A549 (cell line): ENCODE measurements at regions not wholly inside any gene's neighbourhood (a gene's known extent, or its start where the extent isn't known, plus 50 kb on each side); places are given as distances from the start of the nearest gene placed in this dataset.

Source experiments
- HOXA7 ChIP-seq: fragments of 250-450 bp; sonication (Bioruptor Pico); IDR thresholded peaks from 2 replicates; pipeline ENCODE4 v1.5.0; 2020; ENCODE audit warnings: mild to moderate bottlenecking, moderate library complexity
- KDM1A ChIP-seq: fragments of 200-600 bp; sonication (generic); IDR thresholded peaks from 2 replicates; pipeline ENCODE4 v1.6.1; 2016; ENCODE audit warnings: low read depth, mild to moderate bottlenecking
- POLR2A ChIP-seq: IDR thresholded peaks from 2 replicates; pipeline ENCODE4 v1.6.1; 2012; ENCODE audit warnings: mild to moderate bottlenecking, low read length
- RFX5 ChIP-seq: fragments of 450-650 bp; IDR thresholded peaks from 2 replicates; pipeline ENCODE4 v1.7.1; 2014; ENCODE audit warnings: antibody characterized with exemption, mild to moderate bottlenecking, moderate library complexity
- ZFP36 ChIP-seq: fragments of 450-650 bp; IDR thresholded peaks from 2 replicates; pipeline ENCODE4 v1.6.1; 2014; ENCODE audit warnings: borderline replicate concordance; ENCODE audit not compliant: partially characterized antibody
- ZNF302 ChIP-seq: fragments of 250-450 bp; sonication (Bioruptor Pico); IDR thresholded peaks from 2 replicates; pipeline ENCODE4 v1.9.0; 2021; ENCODE audit warnings: inconsistent platforms, mild to moderate bottlenecking, moderate library complexity
- TF ChIP-seq, protein P1 (sequence below): IDR thresholded peaks from 2 replicates; pipeline ENCODE4 v1.6.1; 2012
- TF ChIP-seq, protein P2 (sequence below): IDR thresholded peaks from 2 replicates; pipeline ENCODE4 v1.6.1; 2012; ENCODE audit warnings: low read depth, borderline replicate concordance
- TF ChIP-seq, protein P3 (sequence below): fragments of >200 bp; sonication (Bioruptor Twin); formaldehyde crosslinking; IDR thresholded peaks from 3 replicates; pipeline ENCODE4 v1.5.1; 2016
- TF ChIP-seq, protein P4 (sequence below): fragments of 200-600 bp; sonication (generic); IDR thresholded peaks from 2 replicates; pipeline ENCODE4 v1.6.1; 2016; ENCODE audit warnings: antibody characterized with exemption, mild to moderate bottlenecking, moderate library complexity
- TF ChIP-seq, protein P5 (sequence below): fragments of 450-650 bp; IDR thresholded peaks from 2 replicates; pipeline ENCODE4 v1.6.1; 2014; ENCODE audit warnings: antibody characterized with exemption

DNA sequence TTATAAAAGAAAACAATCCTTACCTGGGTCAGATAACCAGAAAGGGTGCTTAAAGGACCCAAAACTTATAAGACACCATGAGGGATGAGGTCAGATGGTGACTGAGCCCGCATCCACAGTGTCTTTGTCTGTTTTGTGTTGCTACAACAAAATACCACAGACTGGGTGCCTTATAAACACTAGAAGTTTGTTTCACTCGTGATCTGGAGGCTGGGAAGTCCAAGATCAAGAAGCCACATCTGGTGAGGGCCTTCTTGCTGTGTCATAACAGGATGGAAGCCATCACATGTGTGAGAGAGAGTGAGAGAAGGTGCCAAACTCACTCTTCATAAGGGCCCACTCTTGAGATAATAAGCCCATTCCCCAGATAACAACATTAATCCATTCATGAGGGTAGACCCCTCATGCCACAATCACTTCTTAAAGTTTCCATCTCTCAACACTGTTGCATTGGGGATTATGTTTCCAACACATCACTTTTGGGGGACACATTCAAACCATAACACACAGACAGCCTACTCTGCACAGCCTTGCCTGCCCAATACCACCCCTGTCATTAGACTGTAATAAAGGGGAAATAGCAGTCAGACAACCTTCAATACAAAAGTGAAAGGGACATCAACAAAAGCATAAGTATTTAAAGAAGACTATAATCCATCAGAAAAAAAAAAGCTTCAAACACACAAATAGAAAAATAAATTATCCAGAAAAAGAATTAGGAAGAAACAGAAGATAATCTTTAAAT, 249.8 kb downstream of the ANAPC1 start:
- TF ChIP-seq, protein P1, sequence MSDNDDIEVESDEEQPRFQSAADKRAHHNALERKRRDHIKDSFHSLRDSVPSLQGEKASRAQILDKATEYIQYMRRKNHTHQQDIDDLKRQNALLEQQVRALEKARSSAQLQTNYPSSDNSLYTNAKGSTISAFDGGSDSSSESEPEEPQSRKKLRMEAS: no peak
- TF ChIP-seq, protein P2, sequence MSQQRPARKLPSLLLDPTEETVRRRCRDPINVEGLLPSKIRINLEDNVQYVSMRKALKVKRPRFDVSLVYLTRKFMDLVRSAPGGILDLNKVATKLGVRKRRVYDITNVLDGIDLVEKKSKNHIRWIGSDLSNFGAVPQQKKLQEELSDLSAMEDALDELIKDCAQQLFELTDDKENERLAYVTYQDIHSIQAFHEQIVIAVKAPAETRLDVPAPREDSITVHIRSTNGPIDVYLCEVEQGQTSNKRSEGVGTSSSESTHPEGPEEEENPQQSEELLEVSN: no peak
- TF ChIP-seq, protein P3, sequence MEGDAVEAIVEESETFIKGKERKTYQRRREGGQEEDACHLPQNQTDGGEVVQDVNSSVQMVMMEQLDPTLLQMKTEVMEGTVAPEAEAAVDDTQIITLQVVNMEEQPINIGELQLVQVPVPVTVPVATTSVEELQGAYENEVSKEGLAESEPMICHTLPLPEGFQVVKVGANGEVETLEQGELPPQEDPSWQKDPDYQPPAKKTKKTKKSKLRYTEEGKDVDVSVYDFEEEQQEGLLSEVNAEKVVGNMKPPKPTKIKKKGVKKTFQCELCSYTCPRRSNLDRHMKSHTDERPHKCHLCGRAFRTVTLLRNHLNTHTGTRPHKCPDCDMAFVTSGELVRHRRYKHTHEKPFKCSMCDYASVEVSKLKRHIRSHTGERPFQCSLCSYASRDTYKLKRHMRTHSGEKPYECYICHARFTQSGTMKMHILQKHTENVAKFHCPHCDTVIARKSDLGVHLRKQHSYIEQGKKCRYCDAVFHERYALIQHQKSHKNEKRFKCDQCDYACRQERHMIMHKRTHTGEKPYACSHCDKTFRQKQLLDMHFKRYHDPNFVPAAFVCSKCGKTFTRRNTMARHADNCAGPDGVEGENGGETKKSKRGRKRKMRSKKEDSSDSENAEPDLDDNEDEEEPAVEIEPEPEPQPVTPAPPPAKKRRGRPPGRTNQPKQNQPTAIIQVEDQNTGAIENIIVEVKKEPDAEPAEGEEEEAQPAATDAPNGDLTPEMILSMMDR: no peak
- TF ChIP-seq, protein P4, sequence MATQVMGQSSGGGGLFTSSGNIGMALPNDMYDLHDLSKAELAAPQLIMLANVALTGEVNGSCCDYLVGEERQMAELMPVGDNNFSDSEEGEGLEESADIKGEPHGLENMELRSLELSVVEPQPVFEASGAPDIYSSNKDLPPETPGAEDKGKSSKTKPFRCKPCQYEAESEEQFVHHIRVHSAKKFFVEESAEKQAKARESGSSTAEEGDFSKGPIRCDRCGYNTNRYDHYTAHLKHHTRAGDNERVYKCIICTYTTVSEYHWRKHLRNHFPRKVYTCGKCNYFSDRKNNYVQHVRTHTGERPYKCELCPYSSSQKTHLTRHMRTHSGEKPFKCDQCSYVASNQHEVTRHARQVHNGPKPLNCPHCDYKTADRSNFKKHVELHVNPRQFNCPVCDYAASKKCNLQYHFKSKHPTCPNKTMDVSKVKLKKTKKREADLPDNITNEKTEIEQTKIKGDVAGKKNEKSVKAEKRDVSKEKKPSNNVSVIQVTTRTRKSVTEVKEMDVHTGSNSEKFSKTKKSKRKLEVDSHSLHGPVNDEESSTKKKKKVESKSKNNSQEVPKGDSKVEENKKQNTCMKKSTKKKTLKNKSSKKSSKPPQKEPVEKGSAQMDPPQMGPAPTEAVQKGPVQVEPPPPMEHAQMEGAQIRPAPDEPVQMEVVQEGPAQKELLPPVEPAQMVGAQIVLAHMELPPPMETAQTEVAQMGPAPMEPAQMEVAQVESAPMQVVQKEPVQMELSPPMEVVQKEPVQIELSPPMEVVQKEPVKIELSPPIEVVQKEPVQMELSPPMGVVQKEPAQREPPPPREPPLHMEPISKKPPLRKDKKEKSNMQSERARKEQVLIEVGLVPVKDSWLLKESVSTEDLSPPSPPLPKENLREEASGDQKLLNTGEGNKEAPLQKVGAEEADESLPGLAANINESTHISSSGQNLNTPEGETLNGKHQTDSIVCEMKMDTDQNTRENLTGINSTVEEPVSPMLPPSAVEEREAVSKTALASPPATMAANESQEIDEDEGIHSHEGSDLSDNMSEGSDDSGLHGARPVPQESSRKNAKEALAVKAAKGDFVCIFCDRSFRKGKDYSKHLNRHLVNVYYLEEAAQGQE: no peak
- TF ChIP-seq RFX5 (no peak), ZFP36 (no peak), POLR2A (no peak), HOXA7 (no peak), ZNF302 (CRISPR knock-in tag) (no peak), KDM1A (no peak)
- TF ChIP-seq, protein P5, sequence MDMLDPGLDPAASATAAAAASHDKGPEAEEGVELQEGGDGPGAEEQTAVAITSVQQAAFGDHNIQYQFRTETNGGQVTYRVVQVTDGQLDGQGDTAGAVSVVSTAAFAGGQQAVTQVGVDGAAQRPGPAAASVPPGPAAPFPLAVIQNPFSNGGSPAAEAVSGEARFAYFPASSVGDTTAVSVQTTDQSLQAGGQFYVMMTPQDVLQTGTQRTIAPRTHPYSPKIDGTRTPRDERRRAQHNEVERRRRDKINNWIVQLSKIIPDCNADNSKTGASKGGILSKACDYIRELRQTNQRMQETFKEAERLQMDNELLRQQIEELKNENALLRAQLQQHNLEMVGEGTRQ: no peak
